ENCODE measurements at regions not wholly inside any gene's neighbourhood (a gene's known extent, or its start where the extent isn't known, plus 50 kb on each side); places are given as distances from the start of the nearest gene placed in this dataset.

GRCh38 chr18:57219964-57220363 is 73.1 kb downstream of the BOD1L2 start:
- H3K9me3 ChIP-seq (ENCODE audit: control insufficient read depth, insufficient read depth, low read length): no peaks in the 10 kb centered on the region
- H3K27me3 ChIP-seq (ENCODE audit: control insufficient read depth, insufficient read depth, low read length): no peaks in the 10 kb centered on the region
- no peak overlapping the region for H3K4me3 ChIP-seq (ENCODE audit: low read depth, low read length)
- H3K36me3 ChIP-seq (ENCODE audit: control insufficient read depth, insufficient read depth, low read length): no peaks in the 10 kb centered on the region
- H3K4me1 ChIP-seq (ENCODE audit: control insufficient read depth, insufficient read depth, low read length): peaks cover 11% of the 10 kb centered on the region
- H3K9ac ChIP-seq (ENCODE audit: low read depth, low read length): no peak overlapping the region

GRCh38 chr18:57220480-57220879 is 73.6 kb downstream of the BOD1L2 start:
- no peak overlapping the region for H3K4me3 ChIP-seq (ENCODE audit: low read depth, low read length)
- H3K36me3 ChIP-seq (ENCODE audit: control insufficient read depth, insufficient read depth, low read length): no peaks in the 10 kb centered on the region
- H3K27me3 ChIP-seq (ENCODE audit: control insufficient read depth, insufficient read depth, low read length): no peaks in the 10 kb centered on the region
- no peak overlapping the region for H3K9ac ChIP-seq (ENCODE audit: low read depth, low read length)
- H3K4me1 ChIP-seq (ENCODE audit: control insufficient read depth, insufficient read depth, low read length): peaks cover 11% of the 10 kb centered on the region
- H3K9me3 ChIP-seq (ENCODE audit: control insufficient read depth, insufficient read depth, low read length): no peaks in the 10 kb centered on the region

- no peak overlapping the region for H3K9ac ChIP-seq (ENCODE audit: low read depth, low read length)
- H3K27me3 ChIP-seq (ENCODE audit: control insufficient read depth, insufficient read depth, low read length): no peaks in the 10 kb centered on the region
- peaks cover 11% of the 10 kb centered on the region for H3K4me1 ChIP-seq (ENCODE audit: control insufficient read depth, insufficient read depth, low read length)
- H3K36me3 ChIP-seq (ENCODE audit: control insufficient read depth, insufficient read depth, low read length): no peaks in the 10 kb centered on the region
- H3K9me3 ChIP-seq (ENCODE audit: control insufficient read depth, insufficient read depth, low read length): no peaks in the 10 kb centered on the region
- H3K4me3 ChIP-seq (ENCODE audit: low read depth, low read length): no peak overlapping the region
These were observed 74.1 kb downstream of the BOD1L2 start for GRCh38 chr18:57220930-57221483.

- no peaks in the 10 kb centered on the region for H3K36me3 ChIP-seq (ENCODE audit: control insufficient read depth, insufficient read depth, low read length)
- no peaks in the 10 kb centered on the region for H3K27me3 ChIP-seq (ENCODE audit: control insufficient read depth, insufficient read depth, low read length)
- no peaks in the 10 kb centered on the region for H3K9me3 ChIP-seq (ENCODE audit: control insufficient read depth, insufficient read depth, low read length)
- no peak overlapping the region for H3K9ac ChIP-seq (ENCODE audit: low read depth, low read length)
- H3K4me1 ChIP-seq (ENCODE audit: control insufficient read depth, insufficient read depth, low read length): peaks cover 11% of the 10 kb centered on the region
- no peak overlapping the region for H3K4me3 ChIP-seq (ENCODE audit: low read depth, low read length)
These were observed 76.4 kb downstream of the BOD1L2 start for GRCh38 chr18:57223144-57223870.

- H3K27me3 ChIP-seq (ENCODE audit: control insufficient read depth, insufficient read depth, low read length): no peaks in the 10 kb centered on the region
- H3K4me1 ChIP-seq (ENCODE audit: control insufficient read depth, insufficient read depth, low read length): peaks cover 7% of the 10 kb centered on the region
- no peak overlapping the region for H3K4me3 ChIP-seq (ENCODE audit: low read depth, low read length)
- H3K36me3 ChIP-seq (ENCODE audit: control insufficient read depth, insufficient read depth, low read length): no peaks in the 10 kb centered on the region
- H3K9ac ChIP-seq (ENCODE audit: low read depth, low read length): no peak overlapping the region
- no peaks in the 10 kb centered on the region for H3K9me3 ChIP-seq (ENCODE audit: control insufficient read depth, insufficient read depth, low read length)
These were observed 84.1 kb downstream of the BOD1L2 start for GRCh38 chr18:57230861-57231585.

DNA sequence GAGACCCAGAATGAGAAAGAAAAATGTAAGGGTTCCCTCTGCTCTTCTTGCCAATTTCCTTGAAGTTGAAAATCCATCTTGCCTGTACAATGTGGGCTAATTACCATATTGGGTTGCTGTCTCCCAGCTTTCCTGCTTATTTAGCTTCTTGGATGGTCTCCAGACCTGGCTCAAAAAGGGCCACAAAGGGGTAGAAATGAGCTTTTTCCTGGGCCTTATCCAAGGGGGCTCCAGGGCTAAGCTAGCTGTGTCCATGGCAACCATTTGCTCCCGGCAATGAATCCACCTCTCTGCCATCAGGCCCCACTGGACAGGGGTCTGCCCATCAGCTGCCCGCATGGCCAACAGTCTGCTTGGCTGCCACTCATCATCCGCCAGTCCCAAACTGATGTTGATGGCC is 85.0 kb downstream of the BOD1L2 start:
- H3K27me3 ChIP-seq (ENCODE audit: control insufficient read depth, insufficient read depth, low read length): no peaks in the 10 kb centered on the region
- H3K4me1 ChIP-seq (ENCODE audit: control insufficient read depth, insufficient read depth, low read length): peaks cover 7% of the 10 kb centered on the region
- no peaks in the 10 kb centered on the region for H3K36me3 ChIP-seq (ENCODE audit: control insufficient read depth, insufficient read depth, low read length)
- H3K9me3 ChIP-seq (ENCODE audit: control insufficient read depth, insufficient read depth, low read length): no peaks in the 10 kb centered on the region
- H3K4me3 ChIP-seq (ENCODE audit: low read depth, low read length): no peak overlapping the region
- H3K9ac ChIP-seq (ENCODE audit: low read depth, low read length): no peak overlapping the region

- H3K27me3 ChIP-seq (ENCODE audit: control insufficient read depth, insufficient read depth, low read length): no peaks in the 10 kb centered on the region
- peaks cover 7% of the 10 kb centered on the region for H3K4me1 ChIP-seq (ENCODE audit: control insufficient read depth, insufficient read depth, low read length)
- no peaks in the 10 kb centered on the region for H3K9me3 ChIP-seq (ENCODE audit: control insufficient read depth, insufficient read depth, low read length)
- H3K36me3 ChIP-seq (ENCODE audit: control insufficient read depth, insufficient read depth, low read length): no peaks in the 10 kb centered on the region
- H3K9ac ChIP-seq (ENCODE audit: low read depth, low read length): no peak overlapping the region
- no peak overlapping the region for H3K4me3 ChIP-seq (ENCODE audit: low read depth, low read length)
These were observed 87.5 kb downstream of the BOD1L2 start for GRCh38 chr18:57234346-57234745.

DNA sequence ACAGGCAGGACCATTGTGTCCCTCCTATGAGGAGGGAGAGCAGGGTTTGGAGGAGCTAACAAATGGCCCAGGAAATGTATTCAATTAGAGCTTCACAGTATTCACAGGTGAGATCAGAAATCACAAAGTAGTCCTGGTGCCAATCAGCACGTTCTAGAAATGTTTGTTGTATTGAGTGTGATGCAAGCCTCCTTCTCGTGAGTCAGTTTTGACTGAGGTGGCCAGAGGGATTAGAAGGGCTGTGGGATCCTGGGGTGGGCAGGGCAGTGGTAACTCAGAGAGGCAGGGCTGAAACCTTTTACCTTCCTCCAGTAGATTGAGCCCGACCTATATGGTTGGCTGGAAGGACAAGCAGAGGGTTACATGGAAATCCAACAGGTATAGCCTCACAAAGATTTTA is 95.0 kb downstream of the BOD1L2 start:
- H3K4me1 ChIP-seq (ENCODE audit: control insufficient read depth, insufficient read depth, low read length): no peaks in the 10 kb centered on the region
- no peaks in the 10 kb centered on the region for H3K27me3 ChIP-seq (ENCODE audit: control insufficient read depth, insufficient read depth, low read length)
- H3K9ac ChIP-seq (ENCODE audit: low read depth, low read length): no peak overlapping the region
- no peaks in the 10 kb centered on the region for H3K9me3 ChIP-seq (ENCODE audit: control insufficient read depth, insufficient read depth, low read length)
- no peaks in the 10 kb centered on the region for H3K36me3 ChIP-seq (ENCODE audit: control insufficient read depth, insufficient read depth, low read length)
- no peak overlapping the region for H3K4me3 ChIP-seq (ENCODE audit: low read depth, low read length)

DNA sequence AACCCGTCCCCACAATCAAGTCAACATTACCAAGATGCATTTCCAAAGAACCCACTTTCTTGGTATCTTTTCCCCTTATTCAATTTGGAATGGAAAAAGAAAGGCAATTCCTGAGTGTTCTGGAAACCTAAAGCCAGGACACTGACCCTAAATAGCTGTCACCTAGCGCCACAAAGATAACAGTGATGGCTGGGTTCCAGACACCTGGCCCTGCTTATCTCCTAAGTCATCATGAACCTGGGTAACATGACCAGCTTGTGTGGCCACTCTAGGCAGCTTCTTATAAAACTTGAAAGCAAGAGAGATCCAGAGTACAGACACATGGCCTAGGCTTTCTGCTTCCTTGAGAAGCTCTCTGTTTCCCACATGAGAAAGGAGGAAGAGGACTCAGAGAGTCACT is 95.4 kb downstream of the BOD1L2 start:
- Histone ChIP-seq H3K9ac (ENCODE audit: low read depth, low read length) (no peak overlapping the region), H3K36me3 (ENCODE audit: control insufficient read depth, insufficient read depth, low read length) (no peaks in the 10 kb centered on the region), H3K9me3 (ENCODE audit: control insufficient read depth, insufficient read depth, low read length) (no peaks in the 10 kb centered on the region), H3K4me3 (ENCODE audit: low read depth, low read length) (no peak overlapping the region), H3K27me3 (ENCODE audit: control insufficient read depth, insufficient read depth, low read length) (no peaks in the 10 kb centered on the region), H3K4me1 (ENCODE audit: control insufficient read depth, insufficient read depth, low read length) (no peaks in the 10 kb centered on the region)

DNA sequence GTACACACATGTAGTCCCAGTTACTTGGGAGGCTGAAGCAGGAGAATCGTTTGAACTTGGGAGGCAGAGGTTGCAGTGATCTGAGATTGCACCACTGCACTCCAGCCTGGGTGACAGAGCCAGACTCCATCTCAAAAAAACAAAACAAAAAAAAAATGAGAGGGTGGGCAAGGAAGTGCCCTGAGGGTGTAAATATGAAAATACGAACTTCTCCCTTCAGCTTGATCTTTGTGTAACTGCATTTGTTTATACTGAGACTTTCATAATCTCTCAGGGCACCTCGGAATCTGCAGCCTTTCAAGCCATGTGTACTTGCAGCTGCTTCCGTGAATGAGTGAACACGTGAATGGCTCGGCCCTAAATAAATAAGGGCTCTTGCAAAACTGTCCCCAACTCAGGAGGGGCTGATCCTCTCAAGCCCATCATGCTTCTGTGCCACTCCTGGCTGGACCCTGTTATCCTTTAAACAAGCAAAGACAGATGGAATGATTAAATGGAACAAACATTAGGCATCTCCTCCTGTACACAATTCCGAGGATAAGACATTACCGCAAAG is 96.8 kb downstream of the BOD1L2 start:
- Histone ChIP-seq H3K9me3 (ENCODE audit: control insufficient read depth, insufficient read depth, low read length) (no peaks in the 10 kb centered on the region), H3K27me3 (ENCODE audit: control insufficient read depth, insufficient read depth, low read length) (no peaks in the 10 kb centered on the region), H3K4me3 (ENCODE audit: low read depth, low read length) (no peak overlapping the region), H3K9ac (ENCODE audit: low read depth, low read length) (no peak overlapping the region), H3K36me3 (ENCODE audit: control insufficient read depth, insufficient read depth, low read length) (no peaks in the 10 kb centered on the region), H3K4me1 (ENCODE audit: control insufficient read depth, insufficient read depth, low read length) (no peaks in the 10 kb centered on the region)

- no peaks in the 10 kb centered on the region for H3K4me1 ChIP-seq (ENCODE audit: control insufficient read depth, insufficient read depth, low read length)
- no peaks in the 10 kb centered on the region for H3K27me3 ChIP-seq (ENCODE audit: control insufficient read depth, insufficient read depth, low read length)
- no peaks in the 10 kb centered on the region for H3K36me3 ChIP-seq (ENCODE audit: control insufficient read depth, insufficient read depth, low read length)
- H3K9me3 ChIP-seq (ENCODE audit: control insufficient read depth, insufficient read depth, low read length): no peaks in the 10 kb centered on the region
- no peak overlapping the region for H3K4me3 ChIP-seq (ENCODE audit: low read depth, low read length)
- no peak overlapping the region for H3K9ac ChIP-seq (ENCODE audit: low read depth, low read length)
These were observed 102.3 kb downstream of the BOD1L2 start for GRCh38 chr18:57249179-57249578.

DNA sequence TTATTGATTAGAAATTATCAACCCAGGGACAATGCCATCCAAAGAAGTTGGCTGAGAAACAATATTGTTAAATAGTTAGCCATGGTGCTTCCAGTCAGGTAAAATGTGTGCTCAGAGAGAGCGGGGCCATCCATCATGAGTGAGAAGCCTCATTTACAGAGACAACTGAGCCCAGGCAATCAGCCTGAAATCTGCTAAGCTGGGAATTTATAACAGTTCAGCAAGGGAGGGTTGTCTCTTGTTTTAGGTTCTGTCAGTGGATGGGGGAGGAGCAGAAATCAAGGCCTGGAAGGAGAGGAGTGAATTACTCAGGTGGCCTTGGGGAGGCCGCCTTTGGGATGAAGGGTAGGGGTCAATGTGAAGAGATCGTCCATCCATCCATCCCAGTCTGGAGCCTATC is 102.5 kb upstream of the ST8SIA3 start:
- Histone ChIP-seq H3K36me3 (ENCODE audit: control insufficient read depth, insufficient read depth, low read length) (no peaks in the 10 kb centered on the region), H3K4me3 (ENCODE audit: low read depth, low read length) (no peak overlapping the region), H3K9me3 (ENCODE audit: control insufficient read depth, insufficient read depth, low read length) (no peaks in the 10 kb centered on the region), H3K4me1 (ENCODE audit: control insufficient read depth, insufficient read depth, low read length) (no peaks in the 10 kb centered on the region), H3K9ac (ENCODE audit: low read depth, low read length) (no peak overlapping the region), H3K27me3 (ENCODE audit: control insufficient read depth, insufficient read depth, low read length) (no peaks in the 10 kb centered on the region)

Measured in iPS-15b (cell line).